ENCODE measurements at regions not wholly inside any gene's neighbourhood (a gene's known extent, or its start where the extent isn't known, plus 50 kb on each side); places are given as distances from the start of the nearest gene placed in this dataset.

- H3K4me3 ChIP-seq (ENCODE audit: insufficient read depth, low read depth, low read length): no peak overlapping the region
- intact Hi-C loops (cut with micrococcal nuclease) (no loop called here), dilution Hi-C loops (cut with HindIII; ENCODE audit: low sequenced_read_pairs, unreplicated experiment) (no loop called here), in situ Hi-C loops (cut with MboI; ENCODE audit: low sequenced_read_pairs) (no loop called here)
- ATAC-seq (ENCODE audit: low read depth) (no peak), DNase-seq (no peak)
- H4K91ac ChIP-seq (ENCODE audit: insufficient read depth, low read depth, low read length): no peak overlapping the region
- no peak overlapping the region for H2BK120ac ChIP-seq (ENCODE audit: low read depth, low read length)
- TF ChIP-seq USF2 (IDR thresholded peaks at IDR 0.05; ENCODE audit: low read depth, low read length) (no peak), BHLHE40 (IDR thresholded peaks at IDR 0.05; ENCODE audit: low read depth, low read length) (no peak), POLR2A (IDR thresholded peaks at IDR 0.05; ENCODE audit: low read depth, low read length) (no peak), RCOR1 (IDR thresholded peaks at IDR 0.05; ENCODE audit: insufficient replicate concordance, low read length) (no peak)
- H2AFZ ChIP-seq (replicated peaks; ENCODE audit: low read length, poor library complexity): no peak overlapping the region
- no peak overlapping the region for H3K4ac ChIP-seq (ENCODE audit: low read depth, low read length)
- H3K27me3 ChIP-seq (ENCODE audit: control insufficient read depth, insufficient read depth, low read length): no peaks in the 10 kb centered on the region
- no peak overlapping the region for H4K5ac ChIP-seq (ENCODE audit: low read depth, low read length)
- no peaks in the 10 kb centered on the region for H3K4me1 ChIP-seq (ENCODE audit: control insufficient read depth, insufficient read depth, low read length)
- H2AK9ac ChIP-seq (replicated peaks; ENCODE audit: low read depth, low read length, poor library complexity): no peak overlapping the region
- H3K4me2 ChIP-seq (ENCODE audit: low read depth, low read length): no peak overlapping the region
- no peak overlapping the region for H3K27ac ChIP-seq (ENCODE audit: insufficient read depth, low read length)
- H2AK5ac ChIP-seq (ENCODE audit: low read depth, low read length): no peak overlapping the region
- no peak overlapping the region for H2BK15ac ChIP-seq (ENCODE audit: low read depth, low read length)
- no peak overlapping the region for H3K56ac ChIP-seq (ENCODE audit: extremely low read depth, insufficient read depth, low read length)
- BruUV-seq (replicated peaks): no TSS peak
- no peak overlapping the region for H2BK5ac ChIP-seq (ENCODE audit: low read depth, low read length, poor library complexity, severe bottlenecking)
- no peak overlapping the region for H3K9ac ChIP-seq (ENCODE audit: low read depth, low read length)
- H3K79me1 ChIP-seq (ENCODE audit: low read depth in 1 of 2, low read length in 2 of 2): no peaks in the 10 kb centered on the region
- H3K18ac ChIP-seq (ENCODE audit: low read depth, low read length): no peak overlapping the region
- CTCF ChIA-PET: no interaction called here
- peaks cover 20% of the 10 kb centered on the region for H3K9me3 ChIP-seq (ENCODE audit: control insufficient read depth, insufficient read depth, low read length)
- WGBS, 2 experiments (ENCODE audit: extremely low coverage in 2 of 2, insufficient read length in 1 of 2): 100% methylated on average over 2 of the region's 12 CpGs; no CpG with 5 or more reads in 1 of the 2 experiments
- POLR2A ChIA-PET (ENCODE audit: unreplicated experiment): no interaction called here
- no peaks in the 10 kb centered on the region for H3K9me1 ChIP-seq (ENCODE audit: insufficient read depth, low read length)
- H3K23ac ChIP-seq (ENCODE audit: low read depth, low read length): no peak overlapping the region
- H4K8ac ChIP-seq (ENCODE audit: low read depth in 2 of 2, low read length in 2 of 2): no peak overlapping the region
- no peaks in the 10 kb centered on the region for H4K20me1 ChIP-seq (ENCODE audit: insufficient read depth, low read length)
- H2BK20ac ChIP-seq (ENCODE audit: low read depth, low read length): no peak overlapping the region
- H3K36me3 ChIP-seq (ENCODE audit: control insufficient read depth, insufficient read depth, low read length): no peaks in the 10 kb centered on the region
- no peak overlapping the region for H3K14ac ChIP-seq (replicated peaks; ENCODE audit: low read depth, low read length)
Measured at GRCh38 chr10:2623675-2624274, 443.6 kb upstream of the PFKP start.
